ENCODE measurements at regions not wholly inside any gene's neighbourhood (a gene's known extent, or its start where the extent isn't known, plus 50 kb on each side); places are given as distances from the start of the nearest gene placed in this dataset.

- no peaks in the 10 kb centered on the region for H3K27me3 ChIP-seq
- H3K4me3 ChIP-seq = no peak overlapping the region
- intact Hi-C loops (cut with DNase I; ENCODE audit: low total_unique reads) = no loop called here
- no peaks in the 10 kb centered on the region for H3K36me3 ChIP-seq
- peaks cover 0 to 6% of the 10 kb centered on the region in 2 donors for H3K4me1 ChIP-seq
- no peak for TF ChIP-seq POLR2AphosphoS5 (IDR thresholded peaks at IDR 0.05)
- no peak for TF ChIP-seq POLR2A (IDR thresholded peaks at IDR 0.05)
- TF ChIP-seq CTCF (IDR thresholded peaks at IDR 0.05) = no peak
- H3K9me3 ChIP-seq = no peaks in the 10 kb centered on the region
- no peak overlapping the region for H3K27ac ChIP-seq
- no peak for DNase-seq (ENCODE audit: low spot score in 2 of 2)
Observed at GRCh38 chr1:22276396-22276748, 133.5 kb upstream of the WNT4 start.

- DNase-seq (ENCODE audit: low spot score in 2 of 2) = no peak
- Histone ChIP-seq H3K4me1 (peaks cover 0 to 6% of the 10 kb centered on the region in 2 donors), H3K27me3 (no peaks in the 10 kb centered on the region), H3K9me3 (no peaks in the 10 kb centered on the region), H3K36me3 (no peaks in the 10 kb centered on the region), H3K4me3 (no peak overlapping the region), H3K27ac (no peak overlapping the region)
- intact Hi-C loops (cut with DNase I; ENCODE audit: low total_unique reads) = no loop called here
- TF ChIP-seq POLR2A (IDR thresholded peaks at IDR 0.05) (no peak), POLR2AphosphoS5 (IDR thresholded peaks at IDR 0.05) (no peak), CTCF (IDR thresholded peaks at IDR 0.05) (no peak)
Observed at GRCh38 chr1:22277662-22278061, 134.8 kb upstream of the WNT4 start.

- H3K4me3 ChIP-seq = no peak overlapping the region
- peaks cover 0 to 6% of the 10 kb centered on the region in 2 donors for H3K4me1 ChIP-seq
- no peak overlapping the region for H3K27ac ChIP-seq
- intact Hi-C loops (cut with DNase I; ENCODE audit: low total_unique reads) = no loop called here
- H3K36me3 ChIP-seq = no peaks in the 10 kb centered on the region
- H3K9me3 ChIP-seq = no peaks in the 10 kb centered on the region
- TF ChIP-seq POLR2A (IDR thresholded peaks at IDR 0.05) (no peak), CTCF (IDR thresholded peaks at IDR 0.05) (no peak), POLR2AphosphoS5 (IDR thresholded peaks at IDR 0.05) (no peak)
- no peaks in the 10 kb centered on the region for H3K27me3 ChIP-seq
- DNase-seq (ENCODE audit: low spot score in 2 of 2) = peak in 1 of 2 donors; percentile 41
Observed at GRCh38 chr1:22279735-22280134, 136.8 kb upstream of the WNT4 start.

DNA sequence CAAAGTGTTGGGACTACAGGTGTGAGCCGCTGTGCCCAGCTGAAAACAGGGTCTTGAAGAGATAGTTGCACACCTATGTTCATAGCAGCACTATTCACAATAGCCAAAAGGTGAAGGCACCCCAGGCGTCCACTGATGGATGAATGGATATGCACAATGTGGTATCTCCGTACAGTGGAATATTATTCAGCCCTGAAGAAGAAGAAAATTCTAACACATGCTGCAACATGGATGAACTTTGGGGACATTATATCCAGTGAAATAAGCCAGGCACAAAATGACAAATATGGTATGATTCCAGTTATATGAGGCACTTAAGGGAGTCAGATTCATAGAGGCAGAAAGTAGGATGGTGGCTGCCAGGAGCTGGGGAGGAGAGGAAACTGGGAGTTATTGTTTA lies 137.6 kb upstream of the WNT4 start:
- DNase-seq (ENCODE audit: low spot score in 2 of 2) = peak in 1 of 2 donors; percentile 35
- Histone ChIP-seq H3K4me3 (no peak overlapping the region), H3K36me3 (no peaks in the 10 kb centered on the region), H3K27me3 (no peaks in the 10 kb centered on the region), H3K9me3 (no peaks in the 10 kb centered on the region), H3K4me1 (peaks cover 0 to 4% of the 10 kb centered on the region in 2 donors), H3K27ac (no peak overlapping the region)
- no peak for TF ChIP-seq CTCF (IDR thresholded peaks at IDR 0.05)
- TF ChIP-seq POLR2AphosphoS5 (IDR thresholded peaks at IDR 0.05) = no peak
- no peak for TF ChIP-seq POLR2A (IDR thresholded peaks at IDR 0.05)
- intact Hi-C loops (cut with DNase I; ENCODE audit: low total_unique reads) = no loop called here

DNA sequence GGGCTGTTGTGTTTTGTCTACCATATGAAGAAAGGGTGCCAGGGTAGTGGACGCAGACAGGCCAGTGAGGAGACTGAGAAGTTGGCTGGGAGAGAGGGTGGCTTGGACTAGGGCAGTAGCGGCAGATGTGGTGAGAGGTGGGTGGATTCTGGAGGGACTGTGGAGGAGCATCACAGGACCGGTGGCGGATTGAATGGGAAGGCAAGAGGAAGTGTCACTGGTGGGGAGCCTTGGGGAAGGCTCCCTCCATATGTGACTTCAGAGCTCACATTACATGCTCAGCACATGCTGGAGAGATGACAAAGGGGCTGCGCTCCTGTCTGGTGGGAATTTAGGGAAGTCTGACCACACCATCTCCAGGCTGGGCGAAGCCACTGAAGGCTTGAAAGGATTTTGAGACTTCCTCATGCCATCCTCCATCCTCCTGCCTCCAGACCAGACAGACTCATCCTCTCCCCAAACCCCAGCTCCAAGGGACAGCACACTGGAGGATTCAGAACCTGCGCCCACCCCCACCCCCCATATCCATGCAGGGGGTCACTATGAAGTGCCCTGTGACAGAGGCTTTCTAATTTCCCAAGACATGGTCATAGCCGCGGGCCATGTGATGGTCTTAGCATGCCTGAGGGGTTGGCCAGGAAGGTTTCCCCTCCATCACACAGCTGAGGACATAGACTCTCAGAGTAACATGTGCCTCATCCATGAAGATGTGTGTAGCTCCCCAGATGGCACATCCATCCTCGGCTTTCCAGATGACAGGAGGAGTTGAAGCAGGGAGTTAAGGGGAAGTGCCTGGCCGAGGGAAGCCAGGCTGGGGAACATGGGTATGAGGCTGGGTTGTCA lies 138.8 kb upstream of the WNT4 start:
- Histone ChIP-seq H3K27ac (no peak overlapping the region), H3K36me3 (no peaks in the 10 kb centered on the region), H3K9me3 (no peaks in the 10 kb centered on the region), H3K27me3 (no peaks in the 10 kb centered on the region), H3K4me3 (no peak overlapping the region), H3K4me1 (no peaks in the 10 kb centered on the region)
- peak in 1 of 2 donors; percentile 46 for DNase-seq (ENCODE audit: low spot score in 2 of 2)
- intact Hi-C loops (cut with DNase I; ENCODE audit: low total_unique reads) = no loop called here
- TF ChIP-seq CTCF (IDR thresholded peaks at IDR 0.05) = no peak
- TF ChIP-seq POLR2A (IDR thresholded peaks at IDR 0.05) = no peak
- no peak for TF ChIP-seq POLR2AphosphoS5 (IDR thresholded peaks at IDR 0.05)
